GM21515 (cell line): ENCODE measurements at regions not wholly inside any gene's neighbourhood (a gene's known extent, or its start where the extent isn't known, plus 50 kb on each side); places are given as distances from the start of the nearest gene placed in this dataset.

Experiments used
- ATAC-seq: cut with Tn5 transposase; IDR thresholded peaks from one replicate; pipeline ENCODE4 v1.9.1; 2021; ENCODE audit not compliant: unreplicated experiment

GRCh38 chr5:152855441-152855840 is 450.4 kb upstream of the NMUR2 start:
- ATAC-seq: no peak

GRCh38 chr5:152861231-152861630 is 456.2 kb upstream of the NMUR2 start:
- ATAC-seq: no peak

GRCh38 chr5:152864447-152864846 is 459.4 kb upstream of the NMUR2 start:
- ATAC-seq: no peak

GRCh38 chr5:152864991-152865390 is 459.9 kb upstream of the NMUR2 start:
- no peak for ATAC-seq

- ATAC-seq: no peak
Observed at GRCh38 chr5:152869971-152870370, 464.9 kb upstream of the NMUR2 start.

- no peak for ATAC-seq
Observed at GRCh38 chr5:152882621-152883020, 477.5 kb upstream of the NMUR2 start.

- no peak for ATAC-seq
Observed at GRCh38 chr5:152883066-152883775, 478.1 kb upstream of the NMUR2 start.

- ATAC-seq: no peak
Observed at GRCh38 chr5:152884006-152884405, 478.9 kb upstream of the NMUR2 start.

- ATAC-seq: no peak
Observed at GRCh38 chr5:152900332-152900731, 495.3 kb upstream of the NMUR2 start.

GRCh38 chr5:152901754-152902153 is 496.7 kb upstream of the NMUR2 start:
- no peak for ATAC-seq

GRCh38 chr5:152905286-152905685 is 500.2 kb upstream of the NMUR2 start:
- ATAC-seq: no peak

GRCh38 chr5:152907488-152908245 is 502.6 kb upstream of the NMUR2 start:
- ATAC-seq: no peak

GRCh38 chr5:152912924-152913323 is 507.8 kb upstream of the NMUR2 start:
- ATAC-seq: no peak

- ATAC-seq: no peak
Observed at GRCh38 chr5:152932621-152933020, 527.5 kb upstream of the NMUR2 start.

- ATAC-seq: no peak
Observed at GRCh38 chr5:152933056-152933455, 528.0 kb upstream of the NMUR2 start.

GRCh38 chr5:152938630-152939029 is 533.6 kb upstream of the NMUR2 start:
- no peak for ATAC-seq

- no peak for ATAC-seq
Observed at GRCh38 chr5:152942633-152943336, 537.7 kb upstream of the NMUR2 start.

GRCh38 chr5:152953788-152954483 is 536.5 kb upstream of the GRIA1 start:
- ATAC-seq: no peak

- no peak for ATAC-seq
Observed at GRCh38 chr5:152956943-152957613, 533.4 kb upstream of the GRIA1 start.

GRCh38 chr5:152978141-152978835 is 512.2 kb upstream of the GRIA1 start:
- no peak for ATAC-seq
